ENCODE measurements at regions not wholly inside any gene's neighbourhood (a gene's known extent, or its start where the extent isn't known, plus 50 kb on each side); places are given as distances from the start of the nearest gene placed in this dataset.

- no peak for TF ChIP-seq FOXM1 (IDR thresholded peaks at IDR 0.05; ENCODE audit: borderline replicate concordance)
- no peak for TF ChIP-seq NFRKB (IDR thresholded peaks at IDR 0.05)
- no peak for TF ChIP-seq FOXA1 (IDR thresholded peaks at IDR 0.05)
- TF ChIP-seq HDGF (IDR thresholded peaks at IDR 0.05; ENCODE audit: borderline replicate concordance): no peak
- no peak for TF ChIP-seq SP1 (IDR thresholded peaks at IDR 0.05)
- no peak for TF ChIP-seq TARDBP (IDR thresholded peaks at IDR 0.05)
These were observed 439.2 kb downstream of the MATN1 start for GRCh38 chr1:30284226-30284625.
